Smooth muscle cell (in vitro differentiated cells): ENCODE measurements at regions not wholly inside any gene's neighbourhood (a gene's known extent, or its start where the extent isn't known, plus 50 kb on each side); places are given as distances from the start of the nearest gene placed in this dataset.

Experiments used
- DNase-seq: peaks from one replicate; lab custom pipeline; 2025; ENCODE audit not compliant: unreplicated experiment; lab: John Stamatoyannopoulos, UW
- H2AFZ ChIP-seq: fragments of 200-600 bp; sonication (generic); 2 replicates; pipeline ENCODE4 v1.6.0; 2016; ENCODE audit warnings: antibody characterized with exemption, low read depth, mild to moderate bottlenecking
- H3F3A ChIP-seq: fragments of 200-600 bp; sonication (generic); 2 replicates; pipeline ENCODE4 v1.6.0; 2017; ENCODE audit warnings: antibody characterized with exemption, low read depth
- H3K27ac ChIP-seq: fragments of 200-600 bp; sonication (generic); 2 replicates; pipeline ENCODE4 v1.5.1; 2016; ENCODE audit warnings: low read depth, mild to moderate bottlenecking
- H3K27me3 ChIP-seq: fragments of 200-600 bp; sonication (generic); 2 replicates; pipeline ENCODE4 v1.6.1; 2016; ENCODE audit warnings: low read depth, mild to moderate bottlenecking
- H3K36me3 ChIP-seq: fragments of 200-600 bp; sonication (generic); 2 replicates; pipeline ENCODE4 v1.5.1; 2016; ENCODE audit warnings: low read depth
- H3K4me1 ChIP-seq: fragments of 200-600 bp; sonication (generic); 2 replicates; pipeline ENCODE4 v1.5.1; 2016; ENCODE audit warnings: low read depth
- H3K4me2 ChIP-seq: fragments of 200-600 bp; sonication (generic); 2 replicates; pipeline ENCODE4 v1.6.0; 2016; ENCODE audit warnings: mild to moderate bottlenecking
- H3K4me3 ChIP-seq: fragments of 200-600 bp; sonication (generic); 2 replicates; pipeline ENCODE4 v1.5.1; 2016; ENCODE audit warnings: mild to moderate bottlenecking
- H3K79me2 ChIP-seq: fragments of 200-600 bp; sonication (generic); 2 replicates; pipeline ENCODE4 v1.6.0; 2016; ENCODE audit warnings: low read depth, mild to moderate bottlenecking
- H3K9ac ChIP-seq: fragments of 200-600 bp; sonication (generic); 2 replicates; pipeline ENCODE4 v1.6.0; 2016; ENCODE audit warnings: low read depth
- H3K9me3 ChIP-seq: fragments of 200-600 bp; sonication (generic); replicated peaks from 2 replicates; pipeline ENCODE4 v1.5.1; 2016; ENCODE audit warnings: low read depth
- H4K20me1 ChIP-seq: fragments of 200-600 bp; sonication (generic); 2 replicates; pipeline ENCODE4 v1.6.0; 2016; ENCODE audit warnings: low read depth
- CTCF ChIP-seq: fragments of 200-600 bp; sonication (generic); IDR thresholded peaks from 2 replicates; pipeline ENCODE4 v1.5.1; 2017; ENCODE audit warnings: borderline replicate concordance, mild to moderate bottlenecking, antibody characterized with exemption; ENCODE audit not compliant: insufficient read depth, poor library complexity, severe bottlenecking
- WGBS: methylation state at CpG from one replicate; pipeline ENCODE4 v1.1.7; 2016; ENCODE audit warnings: low lambda C conversion rate; 5-methylcytosine and 5-hydroxymethylcytosine counted together

GRCh38 chr5:56325039-56325438 lies 91.9 kb upstream of the ANKRD55 start:
- Histone ChIP-seq H3K4me2 (no peak overlapping the region), H3K36me3 (no peaks in the 10 kb centered on the region), H4K20me1 (no peaks in the 10 kb centered on the region), H3K27me3 (no peaks in the 10 kb centered on the region), H2AFZ (no peak overlapping the region), H3K4me3 (no peak overlapping the region), H3K79me2 (peaks cover 3% of the 10 kb centered on the region), H3K4me1 (peaks cover 26% of the 10 kb centered on the region), H3F3A (peaks cover 34% of the 10 kb centered on the region), H3K9me3 (no peaks in the 10 kb centered on the region), H3K27ac (peak overlapping the region; percentile 63), H3K9ac (no peak overlapping the region)
- DNase-seq = no peak
- no peak for TF ChIP-seq CTCF
- WGBS = 65% methylated on average over 2 of the region's 2 CpGs

- peak overlapping the region; percentile 63 for H3K27ac ChIP-seq
- H3K9ac ChIP-seq = no peak overlapping the region
- H3K4me3 ChIP-seq = no peak overlapping the region
- 7% methylated on average over 2 of the region's 2 CpGs for WGBS
- H3K9me3 ChIP-seq = no peaks in the 10 kb centered on the region
- H3K36me3 ChIP-seq = no peaks in the 10 kb centered on the region
- DNase-seq = no peak
- H3K27me3 ChIP-seq = no peaks in the 10 kb centered on the region
- no peaks in the 10 kb centered on the region for H4K20me1 ChIP-seq
- H2AFZ ChIP-seq = no peak overlapping the region
- peaks cover 3% of the 10 kb centered on the region for H3K79me2 ChIP-seq
- peaks cover 22% of the 10 kb centered on the region for H3K4me1 ChIP-seq
- peaks cover 36% of the 10 kb centered on the region for H3F3A ChIP-seq
- TF ChIP-seq CTCF = no peak
- peak overlapping the region; percentile 9 for H3K4me2 ChIP-seq
Observed at GRCh38 chr5:56323505-56323904, 90.4 kb upstream of the ANKRD55 start.

GRCh38 chr5:56322592-56322991 lies 89.5 kb upstream of the ANKRD55 start:
- Histone ChIP-seq H2AFZ (no peak overlapping the region), H3F3A (peaks cover 31% of the 10 kb centered on the region), H3K27me3 (no peaks in the 10 kb centered on the region), H3K36me3 (no peaks in the 10 kb centered on the region), H3K4me2 (no peak overlapping the region), H4K20me1 (no peaks in the 10 kb centered on the region), H3K4me1 (peaks cover 14% of the 10 kb centered on the region), H3K9ac (no peak overlapping the region), H3K79me2 (peaks cover 3% of the 10 kb centered on the region), H3K9me3 (no peaks in the 10 kb centered on the region), H3K4me3 (no peak overlapping the region), H3K27ac (peak overlapping the region; percentile 38)
- DNase-seq = no peak
- WGBS = 96% methylated on average over 10 of the region's 10 CpGs
- no peak for TF ChIP-seq CTCF

- Histone ChIP-seq H3K4me3 (no peak overlapping the region), H3K9ac (no peak overlapping the region), H3K4me1 (peaks cover 6% of the 10 kb centered on the region), H2AFZ (no peak overlapping the region), H3K79me2 (peaks cover 3% of the 10 kb centered on the region), H3K27ac (no peak overlapping the region), H4K20me1 (no peaks in the 10 kb centered on the region), H3K27me3 (no peaks in the 10 kb centered on the region), H3K4me2 (no peak overlapping the region), H3K9me3 (no peaks in the 10 kb centered on the region), H3F3A (peaks cover 36% of the 10 kb centered on the region), H3K36me3 (no peaks in the 10 kb centered on the region)
- DNase-seq = no peak
- 91% methylated on average over 10 of the region's 10 CpGs for WGBS
- TF ChIP-seq CTCF = no peak
Observed at GRCh38 chr5:56321236-56321881, 88.2 kb upstream of the ANKRD55 start.
